ENCODE measurements at regions not wholly inside any gene's neighbourhood (a gene's known extent, or its start where the extent isn't known, plus 50 kb on each side); places are given as distances from the start of the nearest gene placed in this dataset.

DNA sequence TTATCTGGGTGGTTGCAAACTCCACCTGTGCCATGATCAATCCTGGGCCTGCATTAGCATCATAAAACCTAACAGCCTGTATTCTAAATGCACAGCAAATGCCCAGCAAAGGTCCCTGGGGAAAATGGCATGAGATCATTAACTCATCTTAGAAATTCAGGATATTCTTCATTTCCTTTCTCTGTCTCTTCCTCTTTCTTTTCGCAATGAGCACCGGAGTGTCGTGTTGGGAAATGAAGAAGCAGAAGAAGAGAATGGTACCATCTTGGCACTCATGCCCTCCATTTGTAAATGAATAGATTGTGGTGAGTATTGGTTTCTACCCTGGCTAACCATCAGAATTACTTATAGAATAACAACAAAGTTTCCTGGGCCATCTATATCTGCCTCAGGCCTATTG, 193.6 kb downstream of the GALC start:
- no peak for DNase-seq (ENCODE audit: low spot score, unreplicated experiment)
- Mint-ChIP-seq H3K4me1 (ENCODE audit: low read depth) (peaks cover 3% of the 10 kb centered on the region), H3K27ac (no peak overlapping the region), H3K9me3 (ENCODE audit: low read depth) (peaks cover 5% of the 10 kb centered on the region), H3K36me3 (ENCODE audit: insufficient read depth) (no peaks in the 10 kb centered on the region), H3K27me3 (peaks cover 17% of the 10 kb centered on the region), H3K4me3 (ENCODE audit: low read depth) (no peak overlapping the region)
- TF ChIP-seq, protein P1, sequence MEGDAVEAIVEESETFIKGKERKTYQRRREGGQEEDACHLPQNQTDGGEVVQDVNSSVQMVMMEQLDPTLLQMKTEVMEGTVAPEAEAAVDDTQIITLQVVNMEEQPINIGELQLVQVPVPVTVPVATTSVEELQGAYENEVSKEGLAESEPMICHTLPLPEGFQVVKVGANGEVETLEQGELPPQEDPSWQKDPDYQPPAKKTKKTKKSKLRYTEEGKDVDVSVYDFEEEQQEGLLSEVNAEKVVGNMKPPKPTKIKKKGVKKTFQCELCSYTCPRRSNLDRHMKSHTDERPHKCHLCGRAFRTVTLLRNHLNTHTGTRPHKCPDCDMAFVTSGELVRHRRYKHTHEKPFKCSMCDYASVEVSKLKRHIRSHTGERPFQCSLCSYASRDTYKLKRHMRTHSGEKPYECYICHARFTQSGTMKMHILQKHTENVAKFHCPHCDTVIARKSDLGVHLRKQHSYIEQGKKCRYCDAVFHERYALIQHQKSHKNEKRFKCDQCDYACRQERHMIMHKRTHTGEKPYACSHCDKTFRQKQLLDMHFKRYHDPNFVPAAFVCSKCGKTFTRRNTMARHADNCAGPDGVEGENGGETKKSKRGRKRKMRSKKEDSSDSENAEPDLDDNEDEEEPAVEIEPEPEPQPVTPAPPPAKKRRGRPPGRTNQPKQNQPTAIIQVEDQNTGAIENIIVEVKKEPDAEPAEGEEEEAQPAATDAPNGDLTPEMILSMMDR (IDR thresholded peaks at IDR 0.05; ENCODE audit: unreplicated experiment) = no peak

DNA sequence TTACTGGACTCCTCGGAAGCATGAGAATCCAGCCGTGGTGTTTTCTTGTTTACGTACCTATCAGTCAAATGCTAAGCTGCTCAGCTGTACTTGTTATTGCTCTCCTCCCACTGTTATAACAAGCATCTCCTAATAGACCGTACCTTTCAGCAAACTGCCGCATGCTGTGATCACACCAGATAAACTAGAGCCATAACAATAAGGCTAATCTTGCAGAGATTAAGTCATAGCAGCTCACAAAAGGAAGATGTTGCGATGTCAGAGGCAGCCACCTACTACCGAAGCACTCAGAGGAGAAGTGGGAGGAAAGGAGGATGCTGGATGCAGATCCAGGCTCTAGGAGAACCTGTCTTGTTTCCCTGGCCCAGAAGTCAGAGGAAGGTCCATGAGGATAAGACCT, 196.0 kb downstream of the GALC start:
- Mint-ChIP-seq H3K4me3 (ENCODE audit: low read depth) (no peak overlapping the region), H3K9me3 (ENCODE audit: low read depth) (no peaks in the 10 kb centered on the region), H3K4me1 (ENCODE audit: low read depth) (peaks cover 3% of the 10 kb centered on the region), H3K36me3 (ENCODE audit: insufficient read depth) (no peaks in the 10 kb centered on the region), H3K27me3 (peaks cover 17% of the 10 kb centered on the region), H3K27ac (no peak overlapping the region)
- DNase-seq (ENCODE audit: low spot score, unreplicated experiment) = no peak
- TF ChIP-seq, protein P1 (IDR thresholded peaks at IDR 0.05; ENCODE audit: unreplicated experiment) = no peak

DNA sequence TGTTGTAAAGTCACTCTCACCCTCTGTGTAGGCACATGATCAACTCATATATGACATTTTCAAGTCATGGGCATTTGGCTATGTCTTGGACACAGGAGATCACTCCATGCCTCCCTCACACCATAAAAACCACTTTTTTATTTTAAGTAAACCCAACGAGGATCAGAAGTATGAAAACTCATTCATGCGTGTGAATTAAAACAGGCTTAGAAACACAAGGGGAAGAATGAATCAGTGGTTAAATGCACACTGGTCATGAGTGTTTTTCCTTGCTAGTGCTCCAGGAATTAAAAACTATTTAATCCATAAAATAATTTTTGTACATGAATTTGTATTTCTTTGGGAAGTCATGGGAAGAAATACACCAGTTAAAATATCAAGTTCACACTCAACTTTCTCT, 198.4 kb downstream of the GALC start:
- Mint-ChIP-seq H3K4me3 (ENCODE audit: low read depth) (no peak overlapping the region), H3K9me3 (ENCODE audit: low read depth) (no peaks in the 10 kb centered on the region), H3K36me3 (ENCODE audit: insufficient read depth) (no peaks in the 10 kb centered on the region), H3K27ac (no peak overlapping the region), H3K4me1 (ENCODE audit: low read depth) (peaks cover 3% of the 10 kb centered on the region), H3K27me3 (peaks cover 17% of the 10 kb centered on the region)
- TF ChIP-seq, protein P1 (IDR thresholded peaks at IDR 0.05; ENCODE audit: unreplicated experiment) = no peak
- DNase-seq (ENCODE audit: low spot score, unreplicated experiment) = no peak

DNA sequence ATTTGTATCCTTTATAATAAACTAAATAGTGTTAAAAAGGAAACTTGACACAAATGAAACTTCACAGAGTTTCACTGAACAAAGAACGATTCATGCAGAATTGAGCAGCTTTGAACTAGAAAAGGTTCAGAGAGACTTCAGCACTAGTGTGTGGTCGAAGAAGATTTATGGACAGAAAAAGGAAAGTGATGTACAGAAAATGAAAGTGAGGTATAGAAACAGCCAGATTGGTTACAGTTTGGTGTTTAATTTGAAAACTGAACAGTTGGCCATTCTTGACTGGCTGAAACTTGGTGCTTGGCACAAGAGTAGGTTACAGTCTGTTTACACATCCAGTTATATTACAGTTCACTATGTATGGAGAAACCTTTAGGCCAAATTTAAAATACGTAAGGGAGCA, 207.1 kb downstream of the GALC start:
- no peak overlapping the region for H3K27ac Mint-ChIP-seq
- no peaks in the 10 kb centered on the region for H3K27me3 Mint-ChIP-seq
- H3K36me3 Mint-ChIP-seq (ENCODE audit: insufficient read depth) = no peaks in the 10 kb centered on the region
- DNase-seq (ENCODE audit: low spot score, unreplicated experiment) = no peak
- TF ChIP-seq, protein P1 (IDR thresholded peaks at IDR 0.05; ENCODE audit: unreplicated experiment) = no peak
- no peaks in the 10 kb centered on the region for H3K9me3 Mint-ChIP-seq (ENCODE audit: low read depth)
- H3K4me3 Mint-ChIP-seq (ENCODE audit: low read depth) = no peak overlapping the region
- H3K4me1 Mint-ChIP-seq (ENCODE audit: low read depth) = no peaks in the 10 kb centered on the region

DNA sequence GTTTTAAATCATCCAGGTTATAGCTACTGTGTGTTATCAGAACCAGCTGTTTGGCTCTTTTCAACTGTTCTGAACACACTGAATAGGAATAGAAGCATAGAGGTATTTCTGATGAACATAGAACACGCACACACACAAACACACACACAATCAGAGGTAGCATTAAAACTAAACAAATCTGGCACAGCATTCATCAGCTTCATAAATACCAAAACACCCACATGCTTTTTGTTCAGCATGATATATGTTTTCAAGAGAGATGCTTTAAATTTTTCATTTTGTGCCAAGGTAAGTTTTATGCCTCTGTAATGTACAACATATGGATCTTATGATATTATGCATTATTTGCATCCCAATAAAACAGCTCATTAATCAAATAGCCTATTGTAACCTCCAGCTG, 208.6 kb downstream of the GALC start:
- TF ChIP-seq, protein P1 (IDR thresholded peaks at IDR 0.05; ENCODE audit: unreplicated experiment) = no peak
- no peak for DNase-seq (ENCODE audit: low spot score, unreplicated experiment)
- H3K9me3 Mint-ChIP-seq (ENCODE audit: low read depth) = peaks cover 5% of the 10 kb centered on the region
- H3K27me3 Mint-ChIP-seq = no peaks in the 10 kb centered on the region
- H3K4me1 Mint-ChIP-seq (ENCODE audit: low read depth) = no peaks in the 10 kb centered on the region
- H3K4me3 Mint-ChIP-seq (ENCODE audit: low read depth) = no peak overlapping the region
- no peak overlapping the region for H3K27ac Mint-ChIP-seq
- H3K36me3 Mint-ChIP-seq (ENCODE audit: insufficient read depth) = no peaks in the 10 kb centered on the region
